WTC11 (cell line): ENCODE measurements at regions not wholly inside any gene's neighbourhood (a gene's known extent, or its start where the extent isn't known, plus 50 kb on each side); places are given as distances from the start of the nearest gene placed in this dataset.

Experiments
- ATAC-seq: fragments of 200-7000 bp; cut with Tn5 transposase; 2 replicates; pipeline ENCODE4 v1.10.0; 2021; ENCODE audit warnings: mild to moderate bottlenecking, moderate library complexity
- CTCF ChIA-PET: fragments of 300-600 bp; sonication (Branson Sonifier 250); formaldehyde crosslinking; loops from one replicate; lab custom pipeline; 2021; ENCODE audit warnings: antibody characterized with exemption; lab: Charles Lee
- POLR2A ChIA-PET: fragments of 350-600 bp; sonication (Branson Sonifier 250); formaldehyde crosslinking; loops from one replicate; lab custom pipeline; 2021; ENCODE audit warnings: antibody characterized with exemption; lab: Charles Lee
- DNase-seq: peaks from one replicate; pipeline ENCODE4 v3.0.0; 2021; ENCODE audit warnings: low spot score
- H3K27ac Mint-ChIP-seq: 2 replicates; pipeline ENCODE4 v1.8.0; 2021; ENCODE audit warnings: mixed read lengths
- H3K27me3 Mint-ChIP-seq: 2 replicates; pipeline ENCODE4 v1.8.0; 2021; ENCODE audit warnings: low read depth, mild to moderate bottlenecking, moderate library complexity, mixed read lengths
- H3K36me3 Mint-ChIP-seq: 2 replicates; pipeline ENCODE4 v1.8.0; 2021; ENCODE audit warnings: mixed read lengths
- H3K4me1 Mint-ChIP-seq: 2 replicates; pipeline ENCODE4 v1.8.0; 2022; ENCODE audit warnings: mixed read lengths
- H3K4me3 Mint-ChIP-seq: 2 replicates; pipeline ENCODE4 v1.8.0; 2021; ENCODE audit warnings: mild to moderate bottlenecking, moderate library complexity, mixed read lengths
- H3K9me3 Mint-ChIP-seq: 2 replicates; pipeline ENCODE4 v1.8.0; 2021; ENCODE audit warnings: mixed read lengths
- ATF1 ChIP-seq: sonication (generic); formaldehyde crosslinking; IDR thresholded peaks from 2 replicates; pipeline ENCODE4 v1.8.1; 2023; ENCODE audit warnings: mild to moderate bottlenecking, moderate library complexity, missing genetic modification reagents
- CREM ChIP-seq: sonication (generic); formaldehyde crosslinking; IDR thresholded peaks from 2 replicates; pipeline ENCODE4 v1.8.1; 2022; ENCODE audit warnings: mild to moderate bottlenecking, missing genetic modification reagents, moderate library complexity
- ETV6 ChIP-seq: sonication (generic); formaldehyde crosslinking; IDR thresholded peaks from 2 replicates; pipeline ENCODE4 v1.8.1; 2022; ENCODE audit warnings: mild to moderate bottlenecking, missing genetic modification reagents
- FOXJ3 ChIP-seq: sonication (generic); formaldehyde crosslinking; IDR thresholded peaks from 2 replicates; pipeline ENCODE4 v1.9.0; 2021; ENCODE audit warnings: missing genetic modification reagents, mild to moderate bottlenecking, borderline replicate concordance
- GABPB1 ChIP-seq: sonication (generic); formaldehyde crosslinking; IDR thresholded peaks from 2 replicates; pipeline ENCODE4 v1.8.1; 2023; ENCODE audit warnings: mild to moderate bottlenecking, missing genetic modification reagents
- JUN ChIP-seq: sonication (generic); formaldehyde crosslinking; IDR thresholded peaks from 2 replicates; pipeline ENCODE4 v1.8.0; 2023; ENCODE audit warnings: mild to moderate bottlenecking, missing genetic modification reagents
- MXD4 ChIP-seq: fragments of 250-450 bp; sonication (Bioruptor Pico); IDR thresholded peaks from 2 replicates; pipeline ENCODE4 v1.8.0; 2021; ENCODE audit warnings: mild to moderate bottlenecking, moderate library complexity, borderline replicate concordance
- MYBL2 ChIP-seq: sonication (generic); formaldehyde crosslinking; IDR thresholded peaks from 2 replicates; pipeline ENCODE4 v1.8.1; 2023; ENCODE audit warnings: mild to moderate bottlenecking, moderate library complexity, missing genetic modification reagents
- NFE2L1 ChIP-seq: sonication (generic); formaldehyde crosslinking; IDR thresholded peaks from 2 replicates; pipeline ENCODE4 v1.8.1; 2023; ENCODE audit warnings: missing genetic modification reagents
- NR2C2 ChIP-seq: sonication (generic); formaldehyde crosslinking; IDR thresholded peaks from 2 replicates; pipeline ENCODE4 v1.8.0; 2022; ENCODE audit warnings: mild to moderate bottlenecking, missing genetic modification reagents
- SMAD3 ChIP-seq: sonication (generic); formaldehyde crosslinking; IDR thresholded peaks from 2 replicates; pipeline ENCODE4 v1.8.0; 2022; ENCODE audit warnings: missing genetic modification reagents, mild to moderate bottlenecking, borderline replicate concordance
- SOX15 ChIP-seq: fragments of 250-450 bp; sonication (Bioruptor Pico); IDR thresholded peaks from 2 replicates; pipeline ENCODE4 v1.9.0; 2021; ENCODE audit warnings: mild to moderate bottlenecking
- ZNF263 ChIP-seq: sonication (generic); formaldehyde crosslinking; IDR thresholded peaks from 2 replicates; pipeline ENCODE4 v1.8.1; 2022; ENCODE audit warnings: low read depth, mild to moderate bottlenecking, moderate library complexity, missing genetic modification reagents
- ZNF317 ChIP-seq: sonication (generic); formaldehyde crosslinking; IDR thresholded peaks from 2 replicates; pipeline ENCODE4 v1.8.1; 2023; ENCODE audit warnings: low read depth, mild to moderate bottlenecking, moderate library complexity, missing genetic modification reagents, borderline replicate concordance
- ZNF416 ChIP-seq: fragments of 250-450 bp; sonication (Bioruptor Pico); IDR thresholded peaks from 2 replicates; pipeline ENCODE4 v1.9.0; 2021; ENCODE audit warnings: mild to moderate bottlenecking, inconsistent platforms
- TF ChIP-seq, protein P1 (sequence below): sonication (generic); formaldehyde crosslinking; IDR thresholded peaks from 2 replicates; pipeline ENCODE4 v1.8.1; 2022; ENCODE audit warnings: mild to moderate bottlenecking, moderate library complexity, missing genetic modification reagents
- TF ChIP-seq, protein P2 (sequence below): sonication (generic); formaldehyde crosslinking; IDR thresholded peaks from 2 replicates; pipeline ENCODE4 v1.8.1; 2023; ENCODE audit warnings: mild to moderate bottlenecking, missing genetic modification reagents, moderate library complexity
- TF ChIP-seq, protein P3 (sequence below): sonication (generic); formaldehyde crosslinking; IDR thresholded peaks from 2 replicates; pipeline ENCODE4 v1.8.0; 2023; ENCODE audit warnings: missing genetic modification reagents, mild to moderate bottlenecking, borderline replicate concordance
- TF ChIP-seq, protein P4 (sequence below): fragments of 250-450 bp; sonication (Bioruptor Pico); IDR thresholded peaks from 2 replicates; pipeline ENCODE4 v2.1.2; 2022; ENCODE audit warnings: mild to moderate bottlenecking, moderate library complexity
- TF ChIP-seq, protein P5 (sequence below): sonication (generic); formaldehyde crosslinking; conservative IDR thresholded peaks from 2 replicates; pipeline ENCODE4 v1.8.1; 2022; ENCODE audit warnings: mild to moderate bottlenecking, missing genetic modification reagents
- TF ChIP-seq, protein P6 (sequence below): sonication (generic); formaldehyde crosslinking; IDR thresholded peaks from 2 replicates; pipeline ENCODE4 v1.8.0; 2022; ENCODE audit warnings: mild to moderate bottlenecking, missing genetic modification reagents

DNA sequence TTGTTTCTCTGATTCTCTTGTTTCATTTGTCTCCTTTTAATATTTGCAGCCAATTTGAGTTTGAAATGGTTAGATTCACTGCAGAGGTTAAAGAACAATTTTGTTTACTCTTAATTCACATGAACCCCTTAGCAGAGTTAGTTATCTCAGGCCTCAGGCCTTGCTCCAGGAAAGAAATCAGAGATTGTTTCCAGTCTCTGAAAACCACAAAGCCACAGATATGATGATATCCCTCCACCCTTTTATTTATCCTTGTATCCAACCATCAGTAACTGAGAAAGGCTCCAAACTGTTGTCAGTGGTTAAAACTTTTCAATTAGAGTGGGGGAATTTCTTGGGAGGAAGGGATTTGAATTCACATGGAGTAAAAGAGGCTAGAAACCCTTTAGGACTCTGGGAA, 406.0 kb upstream of the DMAC1 start:
- no peak for TF ChIP-seq FOXJ3 (CRISPR knock-in tag)
- no peak for TF ChIP-seq MXD4 (CRISPR knock-in tag)
- no peak for TF ChIP-seq ATF1 (CRISPR knock-in tag)
- H3K9me3 Mint-ChIP-seq, result 0 out of 2 replicates have a peak, but pooled peaks cover 4% of the 10 kb centered on the region
- no peaks in the 10 kb centered on the region for H3K27me3 Mint-ChIP-seq
- no peaks in the 10 kb centered on the region for H3K36me3 Mint-ChIP-seq
- CTCF ChIA-PET, result no interaction called here
- H3K4me1 Mint-ChIP-seq, result no peaks in the 10 kb centered on the region
- ATAC-seq, result no peak
- no peak overlapping the region for H3K27ac Mint-ChIP-seq
- no peak for DNase-seq
- POLR2A ChIA-PET, result no interaction called here
- H3K4me3 Mint-ChIP-seq, result no peak overlapping the region

DNA sequence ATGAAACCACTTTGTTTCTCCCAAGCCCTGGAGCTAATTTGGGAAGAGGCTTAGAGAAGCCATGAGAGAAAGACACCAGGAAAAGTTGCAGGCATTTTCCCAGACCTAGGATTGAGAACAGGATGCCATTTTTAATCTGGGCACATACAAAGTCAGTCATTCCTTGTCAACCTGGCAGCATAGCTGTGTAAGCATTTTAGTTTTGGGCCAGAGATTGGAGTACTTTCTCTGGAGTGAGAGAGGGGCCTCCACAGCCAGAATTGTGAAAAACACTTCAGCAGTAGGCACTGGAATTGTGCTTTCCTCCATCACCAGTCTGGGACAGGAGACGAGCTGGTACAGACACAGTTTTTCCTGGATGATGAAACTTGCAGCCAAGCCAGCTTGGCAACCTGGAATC, 390.3 kb upstream of the DMAC1 start:
- CTCF ChIA-PET, result no interaction called here
- DNase-seq (no peak), ATAC-seq (no peak)
- TF ChIP-seq, protein P1, sequence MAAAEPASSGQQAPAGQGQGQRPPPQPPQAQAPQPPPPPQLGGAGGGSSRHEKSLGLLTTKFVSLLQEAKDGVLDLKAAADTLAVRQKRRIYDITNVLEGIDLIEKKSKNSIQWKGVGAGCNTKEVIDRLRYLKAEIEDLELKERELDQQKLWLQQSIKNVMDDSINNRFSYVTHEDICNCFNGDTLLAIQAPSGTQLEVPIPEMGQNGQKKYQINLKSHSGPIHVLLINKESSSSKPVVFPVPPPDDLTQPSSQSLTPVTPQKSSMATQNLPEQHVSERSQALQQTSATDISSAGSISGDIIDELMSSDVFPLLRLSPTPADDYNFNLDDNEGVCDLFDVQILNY, result no peak
- TF ChIP-seq CREM (CRISPR knock-in tag) (no peak), SOX15 (CRISPR knock-in tag) (no peak), MYBL2 (CRISPR knock-in tag) (no peak)
- TF ChIP-seq, protein P2, sequence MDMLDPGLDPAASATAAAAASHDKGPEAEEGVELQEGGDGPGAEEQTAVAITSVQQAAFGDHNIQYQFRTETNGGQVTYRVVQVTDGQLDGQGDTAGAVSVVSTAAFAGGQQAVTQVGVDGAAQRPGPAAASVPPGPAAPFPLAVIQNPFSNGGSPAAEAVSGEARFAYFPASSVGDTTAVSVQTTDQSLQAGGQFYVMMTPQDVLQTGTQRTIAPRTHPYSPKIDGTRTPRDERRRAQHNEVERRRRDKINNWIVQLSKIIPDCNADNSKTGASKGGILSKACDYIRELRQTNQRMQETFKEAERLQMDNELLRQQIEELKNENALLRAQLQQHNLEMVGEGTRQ, result no peak
- TF ChIP-seq, protein P3, sequence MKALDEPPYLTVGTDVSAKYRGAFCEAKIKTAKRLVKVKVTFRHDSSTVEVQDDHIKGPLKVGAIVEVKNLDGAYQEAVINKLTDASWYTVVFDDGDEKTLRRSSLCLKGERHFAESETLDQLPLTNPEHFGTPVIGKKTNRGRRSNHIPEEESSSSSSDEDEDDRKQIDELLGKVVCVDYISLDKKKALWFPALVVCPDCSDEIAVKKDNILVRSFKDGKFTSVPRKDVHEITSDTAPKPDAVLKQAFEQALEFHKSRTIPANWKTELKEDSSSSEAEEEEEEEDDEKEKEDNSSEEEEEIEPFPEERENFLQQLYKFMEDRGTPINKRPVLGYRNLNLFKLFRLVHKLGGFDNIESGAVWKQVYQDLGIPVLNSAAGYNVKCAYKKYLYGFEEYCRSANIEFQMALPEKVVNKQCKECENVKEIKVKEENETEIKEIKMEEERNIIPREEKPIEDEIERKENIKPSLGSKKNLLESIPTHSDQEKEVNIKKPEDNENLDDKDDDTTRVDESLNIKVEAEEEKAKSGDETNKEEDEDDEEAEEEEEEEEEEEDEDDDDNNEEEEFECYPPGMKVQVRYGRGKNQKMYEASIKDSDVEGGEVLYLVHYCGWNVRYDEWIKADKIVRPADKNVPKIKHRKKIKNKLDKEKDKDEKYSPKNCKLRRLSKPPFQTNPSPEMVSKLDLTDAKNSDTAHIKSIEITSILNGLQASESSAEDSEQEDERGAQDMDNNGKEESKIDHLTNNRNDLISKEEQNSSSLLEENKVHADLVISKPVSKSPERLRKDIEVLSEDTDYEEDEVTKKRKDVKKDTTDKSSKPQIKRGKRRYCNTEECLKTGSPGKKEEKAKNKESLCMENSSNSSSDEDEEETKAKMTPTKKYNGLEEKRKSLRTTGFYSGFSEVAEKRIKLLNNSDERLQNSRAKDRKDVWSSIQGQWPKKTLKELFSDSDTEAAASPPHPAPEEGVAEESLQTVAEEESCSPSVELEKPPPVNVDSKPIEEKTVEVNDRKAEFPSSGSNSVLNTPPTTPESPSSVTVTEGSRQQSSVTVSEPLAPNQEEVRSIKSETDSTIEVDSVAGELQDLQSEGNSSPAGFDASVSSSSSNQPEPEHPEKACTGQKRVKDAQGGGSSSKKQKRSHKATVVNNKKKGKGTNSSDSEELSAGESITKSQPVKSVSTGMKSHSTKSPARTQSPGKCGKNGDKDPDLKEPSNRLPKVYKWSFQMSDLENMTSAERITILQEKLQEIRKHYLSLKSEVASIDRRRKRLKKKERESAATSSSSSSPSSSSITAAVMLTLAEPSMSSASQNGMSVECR (CRISPR knock-in tag), result no peak
- POLR2A ChIA-PET, result no interaction called here
- Mint-ChIP-seq H3K36me3 (peaks cover 5% of the 10 kb centered on the region; the same call in 1 of the 2 replicates), H3K9me3 (peaks cover 25% of the 10 kb centered on the region), H3K27me3 (no peaks in the 10 kb centered on the region), H3K4me1 (no peaks in the 10 kb centered on the region), H3K4me3 (no peak overlapping the region), H3K27ac (no peak overlapping the region)

DNA sequence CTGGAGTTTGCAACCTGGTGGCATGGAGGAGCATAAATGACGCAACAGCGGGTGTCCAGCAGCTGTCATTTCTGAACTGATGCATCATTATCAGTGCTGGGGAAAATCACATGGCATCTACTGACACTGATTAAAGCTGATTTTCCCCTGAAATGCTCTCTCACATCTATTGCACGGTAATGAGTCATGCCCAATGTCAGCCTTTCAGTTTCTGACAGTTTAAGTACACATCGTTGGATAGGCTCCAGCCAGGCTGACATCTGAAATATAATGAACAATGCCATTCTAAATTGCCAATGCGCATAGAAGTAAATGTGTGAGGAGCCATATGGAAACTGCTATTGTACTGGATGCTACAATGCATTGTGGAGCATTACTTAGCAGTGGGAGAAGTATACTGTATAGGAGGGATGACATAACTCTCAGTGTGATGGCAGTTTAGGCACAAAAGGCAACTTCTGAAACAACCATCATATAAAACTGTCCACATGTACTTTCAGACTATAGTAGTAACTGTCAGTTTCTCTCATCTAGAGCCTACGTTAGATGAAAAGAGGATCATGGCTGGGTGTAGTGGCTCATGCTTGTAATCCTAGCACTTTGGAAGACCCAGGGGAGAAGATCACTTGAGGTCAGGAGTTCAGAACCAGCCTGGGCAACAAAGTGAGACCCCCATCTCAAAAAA, 389.3 kb upstream of the DMAC1 start:
- ATAC-seq (no peak), DNase-seq (no peak)
- CTCF ChIA-PET, result no interaction called here
- Mint-ChIP-seq H3K9me3 (peaks cover 25% of the 10 kb centered on the region), H3K27me3 (no peaks in the 10 kb centered on the region), H3K4me1 (no peaks in the 10 kb centered on the region), H3K36me3 (peaks cover 5% of the 10 kb centered on the region; the same call in 1 of the 2 replicates), H3K4me3 (no peak overlapping the region), H3K27ac (no peak overlapping the region)
- POLR2A ChIA-PET, result no interaction called here
- TF ChIP-seq JUN, result no peak
- no peak for TF ChIP-seq SOX15 (CRISPR knock-in tag)
- no peak for TF ChIP-seq ZNF263 (CRISPR knock-in tag)
- no peak for TF ChIP-seq GABPB1 (CRISPR knock-in tag)
- no peak for TF ChIP-seq NR2C2 (CRISPR knock-in tag)
- TF ChIP-seq ZNF317, result no peak
- no peak for TF ChIP-seq MYBL2 (CRISPR knock-in tag)
- TF ChIP-seq, protein P4, sequence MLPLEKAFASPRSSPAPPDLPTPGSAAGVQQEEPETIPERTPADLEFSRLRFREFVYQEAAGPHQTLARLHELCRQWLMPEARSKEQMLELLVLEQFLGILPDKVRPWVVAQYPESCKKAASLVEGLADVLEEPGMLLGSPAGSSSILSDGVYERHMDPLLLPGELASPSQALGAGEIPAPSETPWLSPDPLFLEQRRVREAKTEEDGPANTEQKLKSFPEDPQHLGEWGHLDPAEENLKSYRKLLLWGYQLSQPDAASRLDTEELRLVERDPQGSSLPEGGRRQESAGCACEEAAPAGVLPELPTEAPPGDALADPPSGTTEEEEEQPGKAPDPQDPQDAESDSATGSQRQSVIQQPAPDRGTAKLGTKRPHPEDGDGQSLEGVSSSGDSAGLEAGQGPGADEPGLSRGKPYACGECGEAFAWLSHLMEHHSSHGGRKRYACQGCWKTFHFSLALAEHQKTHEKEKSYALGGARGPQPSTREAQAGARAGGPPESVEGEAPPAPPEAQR, result no peak
- no peak for TF ChIP-seq ZNF416 (CRISPR knock-in tag)
- TF ChIP-seq, protein P5, sequence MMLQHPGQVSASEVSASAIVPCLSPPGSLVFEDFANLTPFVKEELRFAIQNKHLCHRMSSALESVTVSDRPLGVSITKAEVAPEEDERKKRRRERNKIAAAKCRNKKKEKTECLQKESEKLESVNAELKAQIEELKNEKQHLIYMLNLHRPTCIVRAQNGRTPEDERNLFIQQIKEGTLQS (CRISPR knock-in tag), result no peak
- TF ChIP-seq ETV6 (CRISPR knock-in tag), result no peak
- no peak for TF ChIP-seq SMAD3
- no peak for TF ChIP-seq NFE2L1
- TF ChIP-seq, protein P6, sequence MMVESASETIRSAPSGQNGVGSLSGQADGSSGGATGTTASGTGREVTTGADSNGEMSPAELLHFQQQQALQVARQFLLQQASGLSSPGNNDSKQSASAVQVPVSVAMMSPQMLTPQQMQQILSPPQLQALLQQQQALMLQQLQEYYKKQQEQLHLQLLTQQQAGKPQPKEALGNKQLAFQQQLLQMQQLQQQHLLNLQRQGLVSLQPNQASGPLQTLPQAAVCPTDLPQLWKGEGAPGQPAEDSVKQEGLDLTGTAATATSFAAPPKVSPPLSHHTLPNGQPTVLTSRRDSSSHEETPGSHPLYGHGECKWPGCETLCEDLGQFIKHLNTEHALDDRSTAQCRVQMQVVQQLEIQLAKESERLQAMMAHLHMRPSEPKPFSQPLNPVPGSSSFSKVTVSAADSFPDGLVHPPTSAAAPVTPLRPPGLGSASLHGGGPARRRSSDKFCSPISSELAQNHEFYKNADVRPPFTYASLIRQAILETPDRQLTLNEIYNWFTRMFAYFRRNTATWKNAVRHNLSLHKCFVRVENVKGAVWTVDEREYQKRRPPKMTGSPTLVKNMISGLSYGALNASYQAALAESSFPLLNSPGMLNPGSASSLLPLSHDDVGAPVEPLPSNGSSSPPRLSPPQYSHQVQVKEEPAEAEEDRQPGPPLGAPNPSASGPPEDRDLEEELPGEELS (CRISPR knock-in tag), result no peak
- TF ChIP-seq CREM (CRISPR knock-in tag), result no peak
